OCI-LY3 (cell line): ENCODE measurements at regions not wholly inside any gene's neighbourhood (a gene's known extent, or its start where the extent isn't known, plus 50 kb on each side); places are given as distances from the start of the nearest gene placed in this dataset.
"Not testable (repeated sequence)": the region's sequence is repeated elsewhere in the genome, so short reads cannot be mapped to it uniquely, and the experiment has no call there.

Experiments used
- H2AFZ ChIP-seq: fragments of 200-600, 300-600 bp; shearing (Covaris generic); 2 replicates; pipeline ENCODE4 v1.6.0; 2014; ENCODE audit warnings: antibody characterized with exemption, low read depth, low read length
- H3K27ac ChIP-seq: fragments of 200-600, 300-600 bp; sonication (generic); 2 replicates; pipeline ENCODE4 v1.5.1; 2014; ENCODE audit warnings: mild to moderate bottlenecking, low read length, moderate library complexity, mixed read lengths
- H3K27me3 ChIP-seq: fragments of 200-600, 300-600 bp; sonication (generic); 2 replicates; pipeline ENCODE4 v1.6.1; 2014; ENCODE audit warnings: low read depth, low read length, mixed read lengths
- H3K36me3 ChIP-seq: fragments of 200-600, 300-600 bp; sonication (generic); replicated peaks from 2 replicates; pipeline ENCODE3; 2014; ENCODE audit warnings: low read depth, low read length, mixed read lengths
- H3K4me1 ChIP-seq: fragments of 300-600, 200-600 bp; sonication (generic); 2 replicates; pipeline ENCODE4 v1.6.1; 2014; ENCODE audit warnings: low read length, mixed read lengths
- H3K4me2 ChIP-seq: fragments of 200-600, 300-600 bp; sonication (generic); 2 replicates; pipeline ENCODE4 v1.6.1; 2014; ENCODE audit warnings: low read length, mixed read lengths
- H3K4me3 ChIP-seq: fragments of 300-600, 200-600 bp; sonication (generic); 2 replicates; pipeline ENCODE4 v1.5.1; 2014; ENCODE audit warnings: antibody characterized with exemption, mild to moderate bottlenecking, low read length, moderate library complexity
- H3K79me2 ChIP-seq: fragments of 300-600, 200-600 bp; shearing (Covaris generic); 2 replicates; pipeline ENCODE4 v1.6.1; 2014; ENCODE audit warnings: mild to moderate bottlenecking, low read length, mixed read lengths
- H3K9ac ChIP-seq: fragments of 300-600, 200-600 bp; shearing (Covaris generic); 2 replicates; pipeline ENCODE4 v1.6.0; 2014; ENCODE audit warnings: mild to moderate bottlenecking, low read length, moderate library complexity
- H3K9me3 ChIP-seq: fragments of 200-600, 300-600 bp; shearing (Covaris generic); 2 replicates; pipeline ENCODE4 v1.6.1; 2014; ENCODE audit warnings: low read length, mixed read lengths; ENCODE audit not compliant: insufficient read depth
- H4K20me1 ChIP-seq: fragments of 200-600, 300-600 bp; sonication (generic); 2 replicates; pipeline ENCODE4 v1.6.1; 2016; ENCODE audit warnings: low read length, mixed read lengths; ENCODE audit not compliant: insufficient read depth
- CTCF ChIP-seq: fragments of 200-600, 300-600 bp; sonication (generic); IDR thresholded peaks from 2 replicates; pipeline ENCODE4 v1.5.1; 2014; ENCODE audit warnings: antibody characterized with exemption, low read length, low read depth
- EZH2phosphoT487 ChIP-seq: fragments of 200-600 bp; shearing (Covaris generic); IDR thresholded peaks from 2 replicates; pipeline ENCODE4 v1.6.1; 2018; ENCODE audit warnings: antibody characterized with exemption, mixed run types, low read depth

GRCh38 chr4:10225096-10225495 is 108.5 kb upstream of the WDR1 start:
- H3K27ac ChIP-seq, result no peak overlapping the region
- TF ChIP-seq EZH2phosphoT487 (no peak), CTCF (no peak)
- no peaks in the 10 kb centered on the region for H3K79me2 ChIP-seq
- no peak overlapping the region for H3K4me2 ChIP-seq
- no peak overlapping the region for H2AFZ ChIP-seq
- no peaks in the 10 kb centered on the region for H3K27me3 ChIP-seq
- no peaks in the 10 kb centered on the region for H4K20me1 ChIP-seq
- H3K4me3 ChIP-seq, result no peak overlapping the region
- H3K4me1 ChIP-seq, result peaks cover 4% of the 10 kb centered on the region; the same call in 1 of the 2 replicates
- H3K9ac ChIP-seq, result no peak overlapping the region
- no peaks in the 10 kb centered on the region for H3K9me3 ChIP-seq
- no peaks in the 10 kb centered on the region for H3K36me3 ChIP-seq

- no peaks in the 10 kb centered on the region for H3K36me3 ChIP-seq
- no peak overlapping the region for H3K27ac ChIP-seq
- H3K4me3 ChIP-seq, result no peak overlapping the region
- H3K4me2 ChIP-seq, result no peak overlapping the region
- no peak for TF ChIP-seq EZH2phosphoT487
- TF ChIP-seq CTCF, result no peak
- H3K79me2 ChIP-seq, result no peaks in the 10 kb centered on the region
- no peaks in the 10 kb centered on the region for H4K20me1 ChIP-seq
- H3K9me3 ChIP-seq, result no peaks in the 10 kb centered on the region
- H2AFZ ChIP-seq, result no peak overlapping the region
- no peak overlapping the region for H3K9ac ChIP-seq
- no peaks in the 10 kb centered on the region for H3K27me3 ChIP-seq
- H3K4me1 ChIP-seq, result peaks cover 4% of the 10 kb centered on the region; the same call in 1 of the 2 replicates
Observed at GRCh38 chr4:10223782-10224181, 107.2 kb upstream of the WDR1 start.

GRCh38 chr4:10213481-10213880 is 96.9 kb upstream of the WDR1 start:
- not testable (repeated sequence) for H3K9me3 ChIP-seq, H3K27ac ChIP-seq, H3K4me3 ChIP-seq, H3K4me1 ChIP-seq, H3K4me2 ChIP-seq, H4K20me1 ChIP-seq, H2AFZ ChIP-seq, H3K27me3 ChIP-seq, H3K9ac ChIP-seq, H3K36me3 ChIP-seq, H3K79me2 ChIP-seq

GRCh38 chr4:10212901-10213300 is 96.3 kb upstream of the WDR1 start:
- H4K20me1 ChIP-seq, result no peaks in the 10 kb centered on the region
- no peaks in the 10 kb centered on the region for H3K9me3 ChIP-seq
- H3K9ac ChIP-seq, result no peak overlapping the region
- H3K4me3 ChIP-seq, result no peak overlapping the region
- H3K36me3 ChIP-seq, result no peaks in the 10 kb centered on the region
- TF ChIP-seq CTCF (no peak), EZH2phosphoT487 (no peak)
- no peaks in the 10 kb centered on the region for H3K79me2 ChIP-seq
- no peak overlapping the region for H3K27ac ChIP-seq
- H3K27me3 ChIP-seq, result peaks cover 9% of the 10 kb centered on the region; the same call in 1 of the 2 replicates
- H3K4me1 ChIP-seq, result no peaks in the 10 kb centered on the region
- no peak overlapping the region for H3K4me2 ChIP-seq
- H2AFZ ChIP-seq, result no peak overlapping the region

GRCh38 chr4:10212400-10212799 is 95.8 kb upstream of the WDR1 start:
- H3K9ac ChIP-seq, result no peak overlapping the region
- H3K36me3 ChIP-seq, result no peaks in the 10 kb centered on the region
- H3K27ac ChIP-seq, result no peak overlapping the region
- no peak overlapping the region for H2AFZ ChIP-seq
- H4K20me1 ChIP-seq, result no peaks in the 10 kb centered on the region
- H3K9me3 ChIP-seq, result no peaks in the 10 kb centered on the region
- H3K4me1 ChIP-seq, result no peaks in the 10 kb centered on the region
- no peak overlapping the region for H3K4me2 ChIP-seq
- H3K4me3 ChIP-seq, result no peak overlapping the region
- H3K27me3 ChIP-seq, result peaks cover 12% of the 10 kb centered on the region; the same call in 1 of the 2 replicates
- TF ChIP-seq EZH2phosphoT487 (no peak), CTCF (no peak)
- H3K79me2 ChIP-seq, result no peaks in the 10 kb centered on the region
